Fibroblast of villous mesenchyme (primary cell): ENCODE measurements at regions not wholly inside any gene's neighbourhood (a gene's known extent, or its start where the extent isn't known, plus 50 kb on each side); places are given as distances from the start of the nearest gene placed in this dataset.

Experiments used
- DNase-seq: peaks from one replicate; pipeline ENCODE4 v3.0.0-alpha.2; 2010; ENCODE audit warnings: low read depth
- H3K4me3 ChIP-seq: 2 replicates; pipeline ENCODE4 v1.5.1; 2011; ENCODE audit warnings: low read depth, mild to moderate bottlenecking, low read length
- TF ChIP-seq, protein P1 (sequence below): IDR thresholded peaks from 2 replicates; pipeline ENCODE4 v1.5.1; 2012; ENCODE audit warnings: low read depth, mild to moderate bottlenecking, low read length; ENCODE audit not compliant: insufficient read depth

DNA sequence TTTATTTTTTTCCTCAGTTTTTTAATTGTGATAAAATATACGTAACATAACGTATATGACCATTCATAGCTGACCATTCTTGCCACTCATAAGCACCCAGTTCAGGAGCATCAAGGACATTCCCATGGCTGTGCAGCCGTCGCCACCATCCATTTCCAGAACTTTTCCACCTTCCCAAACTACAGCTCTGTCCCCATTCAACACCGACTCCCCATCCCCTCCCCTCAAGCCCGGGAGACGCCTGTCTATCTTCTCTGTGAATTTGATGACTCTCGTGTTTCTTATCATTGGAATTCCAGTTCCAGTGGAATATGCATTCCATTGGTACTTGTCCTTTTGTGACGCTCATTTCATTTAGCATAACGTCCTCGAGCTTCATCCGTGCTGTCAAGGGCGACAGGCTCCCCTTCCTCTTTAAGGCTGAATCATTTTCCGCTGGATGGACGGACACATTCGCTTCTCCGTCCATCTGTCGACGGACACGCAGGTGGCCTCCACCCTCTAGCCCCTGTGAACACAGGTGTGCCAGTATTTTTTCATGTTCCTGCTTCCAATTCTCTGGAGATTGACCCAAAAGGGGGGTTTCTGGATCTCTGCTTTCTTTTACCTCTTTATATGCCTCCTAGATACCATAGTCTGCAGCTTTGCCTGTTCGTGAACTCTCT lies 88.1 kb downstream of the YTHDF1 start:
- no peak for DNase-seq
- no peak overlapping the region for H3K4me3 ChIP-seq
- TF ChIP-seq, protein P1, sequence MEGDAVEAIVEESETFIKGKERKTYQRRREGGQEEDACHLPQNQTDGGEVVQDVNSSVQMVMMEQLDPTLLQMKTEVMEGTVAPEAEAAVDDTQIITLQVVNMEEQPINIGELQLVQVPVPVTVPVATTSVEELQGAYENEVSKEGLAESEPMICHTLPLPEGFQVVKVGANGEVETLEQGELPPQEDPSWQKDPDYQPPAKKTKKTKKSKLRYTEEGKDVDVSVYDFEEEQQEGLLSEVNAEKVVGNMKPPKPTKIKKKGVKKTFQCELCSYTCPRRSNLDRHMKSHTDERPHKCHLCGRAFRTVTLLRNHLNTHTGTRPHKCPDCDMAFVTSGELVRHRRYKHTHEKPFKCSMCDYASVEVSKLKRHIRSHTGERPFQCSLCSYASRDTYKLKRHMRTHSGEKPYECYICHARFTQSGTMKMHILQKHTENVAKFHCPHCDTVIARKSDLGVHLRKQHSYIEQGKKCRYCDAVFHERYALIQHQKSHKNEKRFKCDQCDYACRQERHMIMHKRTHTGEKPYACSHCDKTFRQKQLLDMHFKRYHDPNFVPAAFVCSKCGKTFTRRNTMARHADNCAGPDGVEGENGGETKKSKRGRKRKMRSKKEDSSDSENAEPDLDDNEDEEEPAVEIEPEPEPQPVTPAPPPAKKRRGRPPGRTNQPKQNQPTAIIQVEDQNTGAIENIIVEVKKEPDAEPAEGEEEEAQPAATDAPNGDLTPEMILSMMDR, result no peak

DNA sequence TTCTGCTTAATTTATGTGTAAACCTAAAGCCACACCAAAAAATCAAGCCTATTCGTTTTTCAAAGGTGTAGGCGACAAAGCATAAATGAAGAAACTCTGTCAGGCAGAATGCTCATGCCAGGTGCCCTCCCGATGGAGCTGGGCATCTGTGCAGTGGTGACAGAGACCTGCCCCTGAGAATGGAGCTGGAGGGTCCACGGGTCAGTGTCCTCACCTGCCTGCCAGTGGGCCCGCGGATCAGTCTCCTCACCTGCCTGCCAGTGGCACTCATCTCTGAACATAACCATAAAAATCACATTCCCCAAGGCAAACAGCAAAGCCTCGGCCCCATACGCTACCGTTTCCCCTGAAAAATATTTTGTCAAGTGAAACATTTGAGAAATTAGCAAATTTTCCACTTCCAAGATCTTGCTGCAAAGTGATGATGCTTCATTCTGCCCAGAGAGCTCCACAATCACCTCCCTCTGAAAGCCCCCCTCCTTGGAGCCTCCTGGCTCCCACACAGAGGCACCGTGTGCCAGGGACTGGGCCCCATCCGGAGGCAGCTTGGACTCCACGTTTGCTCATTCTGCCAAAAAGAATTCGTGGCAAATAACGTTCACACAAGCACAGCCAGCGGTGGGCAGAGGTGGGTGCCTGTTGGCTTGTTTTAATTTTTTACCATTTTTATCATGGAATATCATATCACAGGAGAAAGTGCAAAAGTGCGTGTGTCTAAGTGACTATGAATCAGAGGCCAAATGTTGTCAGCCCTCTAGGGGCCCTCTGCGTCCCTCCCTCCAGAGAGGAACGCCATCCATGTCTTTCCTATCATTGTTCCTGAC lies 88.8 kb downstream of the YTHDF1 start:
- DNase-seq, result no peak

DNA sequence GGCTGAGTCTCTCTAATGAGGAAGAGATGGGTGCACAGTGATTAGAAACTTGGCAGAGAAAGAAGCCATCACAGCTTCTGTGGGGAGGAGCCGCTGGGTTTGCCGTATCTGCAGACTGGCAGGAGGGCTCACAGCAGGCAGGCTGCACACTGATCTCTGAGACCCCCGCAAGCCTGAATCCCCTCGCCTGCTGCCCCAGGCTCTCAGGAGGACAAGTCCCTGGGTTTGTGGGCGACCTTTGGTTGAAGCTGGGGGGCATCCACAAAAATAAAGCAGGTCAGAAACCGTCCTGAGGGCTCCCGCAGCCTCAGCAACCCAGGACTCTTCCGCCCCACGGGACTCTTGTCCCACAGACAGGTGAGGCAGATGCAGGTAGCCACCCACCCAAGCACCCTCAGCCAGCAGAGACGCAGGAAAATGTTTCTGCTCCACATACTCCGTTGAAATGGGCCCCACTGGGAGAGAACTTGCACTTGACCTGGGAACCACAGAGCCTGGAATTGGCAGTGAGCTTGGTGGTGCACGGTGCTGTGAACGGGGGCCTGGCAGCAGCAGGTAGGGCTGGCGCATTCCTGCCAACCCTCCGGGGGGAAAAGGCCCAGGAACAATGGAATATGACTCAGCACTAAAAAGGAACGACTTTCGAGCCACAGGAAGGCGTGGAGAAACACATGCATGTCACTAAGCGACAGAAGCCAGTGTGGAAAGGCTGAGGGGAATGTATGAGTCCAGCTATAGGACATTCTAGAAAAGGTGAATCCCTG lies 89.9 kb downstream of the YTHDF1 start:
- no peak overlapping the region for H3K4me3 ChIP-seq
- TF ChIP-seq, protein P1, result no peak
- no peak for DNase-seq

More for the DNA sequence above, 88.8 kb downstream of the YTHDF1 start:
- H3K4me3 ChIP-seq, result no peak overlapping the region
- TF ChIP-seq, protein P1, result no peak

DNA sequence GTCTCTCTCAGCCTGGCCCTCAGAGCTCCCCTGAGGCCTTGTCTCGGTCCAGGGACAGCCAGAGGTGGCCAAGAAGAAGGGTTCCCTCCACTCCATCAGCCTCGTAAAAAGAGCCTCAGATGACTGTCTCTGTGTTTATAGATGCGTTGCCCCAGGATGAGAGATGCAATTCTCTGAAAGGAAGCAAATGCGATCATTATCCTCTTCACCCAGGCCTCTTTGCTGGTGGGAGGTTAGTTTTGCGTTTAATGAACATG lies 90.4 kb downstream of the YTHDF1 start:
- no peak for DNase-seq
- H3K4me3 ChIP-seq, result no peak overlapping the region
- TF ChIP-seq, protein P1, result no peak

DNA sequence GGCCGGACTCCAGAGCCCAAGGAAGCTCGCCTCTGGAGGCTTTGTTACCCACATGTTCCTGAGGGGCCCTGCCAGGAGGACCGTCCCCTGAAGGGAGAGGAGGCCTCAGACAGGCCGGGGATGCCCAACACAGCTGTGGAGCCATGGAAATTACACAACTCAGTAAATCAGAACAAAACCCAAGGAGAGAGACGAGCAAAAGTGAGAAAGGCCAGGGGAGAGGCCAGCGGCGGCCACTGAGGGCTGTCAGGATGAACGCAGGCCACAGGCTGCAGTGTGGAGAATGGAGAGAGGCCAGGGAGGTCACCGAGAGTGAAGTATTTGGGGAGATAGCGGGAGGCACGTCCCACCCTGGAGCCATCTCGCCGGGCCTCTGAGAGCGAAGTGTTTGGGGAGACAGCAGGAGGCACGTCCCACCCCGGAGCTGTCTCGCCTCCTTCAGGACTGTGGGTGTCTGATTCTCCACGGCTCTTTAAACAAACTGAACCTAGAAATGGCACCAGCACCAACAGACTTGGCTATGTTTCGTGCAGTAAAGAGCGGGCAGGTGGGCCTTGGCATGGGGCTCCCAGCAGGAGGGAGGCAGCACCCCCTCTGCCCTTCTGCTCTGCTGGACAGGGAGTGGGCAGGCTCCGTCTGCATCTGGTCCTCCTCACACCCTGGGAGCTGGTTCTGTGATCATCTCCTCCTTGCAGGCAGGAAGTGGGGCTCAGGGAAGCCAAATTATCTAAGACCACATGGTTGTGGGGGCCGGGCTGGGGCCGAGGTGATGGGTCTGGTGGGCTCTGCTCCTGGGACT lies 91.0 kb downstream of the YTHDF1 start:
- TF ChIP-seq, protein P1, result no peak
- DNase-seq, result no peak
- H3K4me3 ChIP-seq, result no peak overlapping the region

DNA sequence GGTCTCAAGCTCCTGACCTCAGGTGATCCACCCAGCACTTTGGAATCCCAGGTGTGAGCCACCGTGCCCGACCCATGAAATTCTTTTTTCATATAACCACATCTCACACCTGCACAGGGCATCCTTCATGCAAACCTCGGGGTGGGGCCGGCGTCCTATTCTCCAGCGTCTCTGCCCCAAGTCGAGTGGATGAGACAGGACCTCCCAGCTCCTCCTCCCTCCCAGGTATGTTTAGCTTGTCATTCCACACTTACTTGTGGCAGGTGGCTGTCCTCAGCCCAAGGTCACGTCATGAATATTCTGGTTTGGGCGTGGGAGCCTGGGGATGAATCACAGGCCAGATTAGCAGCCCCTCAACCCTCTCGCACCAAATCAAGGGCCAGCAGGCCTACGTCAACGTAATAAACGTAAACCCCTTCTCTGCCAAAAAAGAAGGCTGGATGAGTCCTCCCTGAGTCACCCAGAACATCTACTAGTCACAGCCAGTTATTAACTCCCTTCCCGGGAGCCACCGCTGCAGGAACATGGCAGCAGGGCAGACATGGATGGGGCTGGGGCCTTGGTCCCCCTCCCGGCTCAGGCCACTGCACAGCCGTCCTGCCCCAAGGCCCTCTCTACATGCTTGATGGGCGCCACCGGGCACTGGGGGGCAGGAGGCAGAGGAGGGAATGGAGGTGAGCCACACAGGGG lies 91.7 kb downstream of the YTHDF1 start:
- H3K4me3 ChIP-seq, result no peak overlapping the region
- TF ChIP-seq, protein P1, result no peak
- no peak for DNase-seq
